ENCODE measurements at regions not wholly inside any gene's neighbourhood (a gene's known extent, or its start where the extent isn't known, plus 50 kb on each side); places are given as distances from the start of the nearest gene placed in this dataset.

DNA sequence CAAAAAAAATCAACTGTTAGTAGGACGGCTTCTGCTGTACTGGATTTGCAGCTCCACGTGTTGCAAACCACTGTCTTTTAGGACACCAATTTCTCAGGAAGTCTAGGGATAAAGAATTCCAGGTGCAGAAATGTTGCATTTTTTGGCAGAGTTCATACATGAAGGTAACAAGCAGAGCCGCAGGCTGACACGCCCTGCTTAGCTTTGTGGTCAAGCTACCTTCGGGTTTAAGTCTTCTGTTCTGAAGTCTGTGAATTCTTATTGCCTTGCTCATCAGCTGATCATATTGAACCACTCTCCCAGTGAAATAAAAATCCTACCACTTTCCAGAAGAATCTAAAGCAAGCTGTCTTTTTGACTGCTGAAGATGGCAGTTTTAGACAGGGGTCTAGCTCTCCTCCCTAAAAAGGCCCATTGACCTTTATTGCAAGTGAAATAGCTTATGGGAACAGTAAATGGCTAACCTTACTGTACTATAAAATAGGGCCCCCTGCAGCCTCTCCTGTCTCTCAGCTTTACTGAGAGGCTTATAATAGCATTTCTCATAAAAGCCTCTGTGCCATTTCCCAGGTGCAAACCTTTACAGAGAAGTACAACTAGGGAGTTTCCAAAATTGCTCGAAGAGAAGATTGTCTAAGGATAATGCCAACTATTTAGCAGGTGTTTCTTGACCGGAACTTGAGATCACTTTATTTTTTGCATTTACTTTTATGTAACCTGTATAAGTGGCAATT is 262.2 kb upstream of the IL12A start:
- Mint-ChIP-seq H3K36me3 (ENCODE audit: low read depth) (no peaks in the 10 kb centered on the region), H3K4me3 (peak overlapping the region; percentile 37), H3K4me1 (ENCODE audit: low read depth) (peaks cover 79% of the 10 kb centered on the region), H3K27me3 (ENCODE audit: insufficient read depth) (no peaks in the 10 kb centered on the region), H3K27ac (no peak overlapping the region), H3K9me3 (no peaks in the 10 kb centered on the region)
- TF ChIP-seq, protein P1, sequence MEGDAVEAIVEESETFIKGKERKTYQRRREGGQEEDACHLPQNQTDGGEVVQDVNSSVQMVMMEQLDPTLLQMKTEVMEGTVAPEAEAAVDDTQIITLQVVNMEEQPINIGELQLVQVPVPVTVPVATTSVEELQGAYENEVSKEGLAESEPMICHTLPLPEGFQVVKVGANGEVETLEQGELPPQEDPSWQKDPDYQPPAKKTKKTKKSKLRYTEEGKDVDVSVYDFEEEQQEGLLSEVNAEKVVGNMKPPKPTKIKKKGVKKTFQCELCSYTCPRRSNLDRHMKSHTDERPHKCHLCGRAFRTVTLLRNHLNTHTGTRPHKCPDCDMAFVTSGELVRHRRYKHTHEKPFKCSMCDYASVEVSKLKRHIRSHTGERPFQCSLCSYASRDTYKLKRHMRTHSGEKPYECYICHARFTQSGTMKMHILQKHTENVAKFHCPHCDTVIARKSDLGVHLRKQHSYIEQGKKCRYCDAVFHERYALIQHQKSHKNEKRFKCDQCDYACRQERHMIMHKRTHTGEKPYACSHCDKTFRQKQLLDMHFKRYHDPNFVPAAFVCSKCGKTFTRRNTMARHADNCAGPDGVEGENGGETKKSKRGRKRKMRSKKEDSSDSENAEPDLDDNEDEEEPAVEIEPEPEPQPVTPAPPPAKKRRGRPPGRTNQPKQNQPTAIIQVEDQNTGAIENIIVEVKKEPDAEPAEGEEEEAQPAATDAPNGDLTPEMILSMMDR (IDR thresholded peaks at IDR 0.05) = no peak
- peak; percentile 26 for DNase-seq

- H3K36me3 Mint-ChIP-seq (ENCODE audit: low read depth) = no peaks in the 10 kb centered on the region
- TF ChIP-seq, protein P1 (IDR thresholded peaks at IDR 0.05) = no peak
- no peak overlapping the region for H3K27ac Mint-ChIP-seq
- no peak for DNase-seq
- H3K27me3 Mint-ChIP-seq (ENCODE audit: insufficient read depth) = no peaks in the 10 kb centered on the region
- H3K9me3 Mint-ChIP-seq = no peaks in the 10 kb centered on the region
- no peak overlapping the region for H3K4me3 Mint-ChIP-seq
- H3K4me1 Mint-ChIP-seq (ENCODE audit: low read depth) = peaks cover 79% of the 10 kb centered on the region
Observed at GRCh38 chr3:159727506-159727905, 261.1 kb upstream of the IL12A start.

GRCh38 chr3:159731254-159731653 is 257.4 kb upstream of the IL12A start:
- Mint-ChIP-seq H3K27me3 (ENCODE audit: insufficient read depth) (peaks cover 2% of the 10 kb centered on the region), H3K4me1 (ENCODE audit: low read depth) (peaks cover 78% of the 10 kb centered on the region), H3K4me3 (no peak overlapping the region), H3K36me3 (ENCODE audit: low read depth) (peaks cover 12% of the 10 kb centered on the region), H3K9me3 (no peaks in the 10 kb centered on the region), H3K27ac (peak overlapping the region; percentile 40)
- DNase-seq = no peak
- TF ChIP-seq, protein P1 (IDR thresholded peaks at IDR 0.05) = no peak

DNA sequence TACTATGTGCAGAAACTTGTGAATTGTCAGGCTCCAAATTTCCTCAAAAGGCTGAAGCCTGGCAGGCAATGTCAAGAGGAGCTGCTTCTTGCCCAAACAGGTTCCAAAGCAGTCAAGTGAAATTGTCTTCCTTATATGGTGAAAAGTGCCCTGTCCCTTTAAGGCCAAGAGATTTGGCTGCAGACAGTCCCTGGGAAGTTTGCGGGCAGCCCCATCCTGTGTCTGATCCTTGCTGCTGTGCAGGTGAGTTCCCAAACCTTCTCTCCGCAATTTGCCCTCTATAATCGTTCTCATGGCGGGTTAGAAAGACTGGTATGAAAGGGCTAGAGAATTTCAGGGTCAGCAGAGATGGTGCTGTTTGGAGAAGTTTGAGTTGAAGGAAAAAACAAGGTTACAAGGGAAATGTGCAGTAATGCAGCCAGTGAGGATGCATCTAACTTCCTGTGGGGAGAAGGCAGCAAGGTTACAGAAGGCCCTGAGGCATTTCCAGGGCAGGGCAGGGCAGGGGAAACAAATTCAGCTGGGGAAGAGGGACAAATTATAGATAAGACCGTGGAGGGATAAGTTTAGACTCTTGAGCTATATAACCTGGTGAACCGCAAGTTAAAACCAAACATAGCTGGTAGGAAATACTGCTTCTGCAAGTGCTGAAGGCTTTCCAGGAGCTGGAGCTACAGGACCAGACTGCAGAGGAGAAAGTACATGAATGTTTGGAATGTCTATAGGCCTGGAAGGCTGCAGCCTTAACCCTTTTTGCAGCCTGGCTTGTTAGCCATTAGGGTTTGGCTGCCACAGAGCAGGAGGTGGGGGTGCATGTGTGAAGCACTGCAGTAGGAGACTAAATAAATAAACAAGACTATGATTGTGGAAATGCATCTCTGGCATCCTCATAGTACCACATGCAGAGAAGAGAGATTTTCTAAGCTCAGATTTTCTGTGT is 256.2 kb upstream of the IL12A start:
- H3K36me3 Mint-ChIP-seq (ENCODE audit: low read depth) = peaks cover 16% of the 10 kb centered on the region
- DNase-seq = peak; percentile 82
- TF ChIP-seq, protein P1 (IDR thresholded peaks at IDR 0.05) = no peak
- peaks cover 2% of the 10 kb centered on the region for H3K27me3 Mint-ChIP-seq (ENCODE audit: insufficient read depth)
- peak overlapping the region; percentile 91 for H3K4me3 Mint-ChIP-seq
- no peaks in the 10 kb centered on the region for H3K9me3 Mint-ChIP-seq
- H3K27ac Mint-ChIP-seq = peak overlapping the region; percentile 62
- H3K4me1 Mint-ChIP-seq (ENCODE audit: low read depth) = peaks cover 74% of the 10 kb centered on the region

- H3K9me3 Mint-ChIP-seq = no peaks in the 10 kb centered on the region
- H3K27ac Mint-ChIP-seq = peak overlapping the region; percentile 62
- peak; percentile 74 for DNase-seq
- TF ChIP-seq, protein P1 (IDR thresholded peaks at IDR 0.05) = no peak
- peaks cover 2% of the 10 kb centered on the region for H3K27me3 Mint-ChIP-seq (ENCODE audit: insufficient read depth)
- peaks cover 70% of the 10 kb centered on the region for H3K4me1 Mint-ChIP-seq (ENCODE audit: low read depth)
- peaks cover 17% of the 10 kb centered on the region for H3K36me3 Mint-ChIP-seq (ENCODE audit: low read depth)
- H3K4me3 Mint-ChIP-seq = peak overlapping the region; percentile 91
Observed at GRCh38 chr3:159733194-159733860, 255.3 kb upstream of the IL12A start.

Data from HFFc6 (cell line).